ENCODE measurements at regions not wholly inside any gene's neighbourhood (a gene's known extent, or its start where the extent isn't known, plus 50 kb on each side); places are given as distances from the start of the nearest gene placed in this dataset.
"Not testable (repeated sequence)": the region's sequence is repeated elsewhere in the genome, so short reads cannot be mapped to it uniquely, and the experiment has no call there.

DNA sequence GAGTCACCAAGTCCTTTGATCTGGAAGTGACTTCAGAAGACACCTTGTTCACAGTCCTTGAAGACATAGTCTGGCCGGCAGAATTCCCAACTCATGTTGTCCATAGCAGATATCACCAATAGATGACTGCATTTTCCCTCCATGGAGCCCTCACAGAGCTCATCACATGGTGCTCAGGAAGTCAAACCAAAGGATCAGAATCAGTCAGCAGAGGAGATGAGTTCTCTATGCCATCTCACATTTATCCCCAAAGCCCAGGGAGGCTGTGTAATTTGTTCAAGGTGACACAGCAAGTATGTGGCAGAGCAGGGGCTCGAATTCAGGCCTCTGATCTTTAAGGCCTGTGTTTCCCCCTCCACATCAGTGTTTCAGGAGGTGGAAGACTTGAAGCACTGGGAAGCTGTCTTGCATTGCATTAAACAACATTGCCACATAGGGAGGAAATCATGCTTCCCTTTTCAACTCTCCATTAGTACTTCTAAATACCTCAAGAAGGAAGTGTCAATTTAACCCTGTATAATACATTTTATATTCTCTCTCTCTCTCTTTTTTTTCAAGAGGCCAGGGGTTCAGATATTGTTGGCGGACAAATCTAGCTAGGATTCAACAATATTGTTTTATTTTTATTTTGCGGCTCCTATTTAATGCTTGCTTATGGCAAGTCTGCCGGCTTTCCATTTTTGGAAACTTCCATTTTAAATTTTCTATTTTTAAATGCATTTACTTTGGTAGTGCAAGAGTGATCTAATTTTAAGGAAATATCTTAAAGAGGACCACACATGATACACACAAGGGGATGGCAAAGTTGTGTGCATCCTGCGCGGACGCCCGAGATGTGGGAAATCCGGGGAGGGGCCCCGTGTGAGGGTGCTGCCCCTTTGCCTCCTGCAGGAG lies 61.9 kb downstream of the NPIPB5 start:
- in situ Hi-C loops (cut with MboI; ENCODE audit: low sequenced_read_pairs), result not testable (repeated sequence)

DNA sequence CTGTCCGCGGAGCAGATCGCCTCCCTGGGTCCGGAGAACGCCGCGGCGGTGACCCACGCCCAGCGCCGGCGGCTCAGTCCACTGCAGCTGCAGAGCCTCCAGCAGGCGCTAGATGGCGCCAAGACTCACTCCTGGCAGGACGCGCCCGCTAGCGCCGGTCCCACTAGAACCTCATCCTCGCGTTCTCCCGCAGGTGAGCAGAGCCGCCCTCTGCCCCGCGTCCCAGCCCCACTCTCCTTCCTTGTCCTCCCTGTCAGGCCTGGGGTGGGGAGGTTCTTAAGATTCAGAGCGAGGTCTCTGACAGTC lies 62.5 kb downstream of the NPIPB5 start:
- in situ Hi-C loops (cut with MboI; ENCODE audit: low sequenced_read_pairs), result not testable (repeated sequence)

GRCh38 chr16:22576506-22576905 lies 65.8 kb downstream of the NPIPB5 start:
- in situ Hi-C loops (cut with MboI; ENCODE audit: low sequenced_read_pairs), result not testable (repeated sequence)

DNA sequence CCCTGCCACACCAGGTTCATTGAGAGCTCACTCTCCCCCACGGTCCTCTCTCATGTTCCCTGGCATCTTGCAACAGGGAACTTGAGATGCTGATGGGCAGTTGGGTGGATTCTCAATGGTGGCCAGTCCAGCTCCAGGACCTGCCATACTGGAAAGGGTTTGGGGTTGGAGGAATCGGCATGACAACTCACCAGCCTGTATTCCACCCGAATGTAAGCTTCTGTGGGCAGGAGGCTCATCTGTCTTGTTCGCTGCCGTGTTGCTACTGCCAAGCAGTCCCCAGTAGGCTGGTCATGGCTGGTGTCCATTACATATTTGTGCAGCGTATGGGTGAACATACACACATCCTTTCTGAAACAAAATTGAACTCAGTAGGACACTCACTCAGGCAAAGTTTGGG lies 72.5 kb downstream of the NPIPB5 start:
- in situ Hi-C loops (cut with MboI; ENCODE audit: low sequenced_read_pairs), result not testable (repeated sequence)

DNA sequence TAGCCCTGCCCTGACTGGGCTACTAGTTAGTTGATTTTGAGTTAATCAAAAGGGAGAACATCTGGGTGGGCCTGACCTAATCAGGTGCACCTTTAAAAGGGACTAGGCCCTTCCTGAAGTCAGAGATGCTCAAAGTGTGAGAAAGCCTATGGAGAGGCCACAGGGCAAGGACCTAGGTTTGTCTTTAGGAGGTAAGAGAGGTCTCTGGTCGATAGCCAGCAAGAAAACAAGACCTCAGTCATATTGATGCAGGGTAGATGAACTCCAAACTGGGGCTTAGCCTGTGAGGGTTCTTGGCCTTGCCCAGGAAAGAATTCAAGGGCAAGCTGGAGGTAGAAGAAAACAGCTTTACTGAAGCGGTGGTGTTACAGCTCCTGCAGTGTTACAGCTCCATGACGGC lies 73.8 kb downstream of the NPIPB5 start:
- in situ Hi-C loops (cut with MboI; ENCODE audit: low sequenced_read_pairs), result not testable (repeated sequence)

DNA sequence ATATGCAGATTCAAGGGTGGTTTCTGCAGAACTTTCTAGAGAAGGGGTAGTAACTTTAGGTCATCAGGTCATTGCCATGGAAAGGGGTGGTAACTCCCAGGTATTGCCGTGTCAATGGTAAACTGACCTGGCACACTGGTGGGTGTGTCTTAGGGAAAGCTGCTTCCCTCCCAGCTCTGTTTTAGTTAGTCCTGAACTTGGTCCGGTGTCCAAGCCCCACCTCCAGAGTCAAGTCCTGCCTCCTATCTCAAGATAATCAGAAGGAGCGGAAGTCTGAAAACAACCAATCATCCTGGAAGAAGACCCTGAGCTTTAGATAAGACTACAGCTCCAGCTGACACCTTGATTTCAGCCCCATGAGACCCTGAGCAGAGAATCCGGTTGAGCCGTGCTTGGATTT lies 74.2 kb downstream of the NPIPB5 start:
- in situ Hi-C loops (cut with MboI; ENCODE audit: low sequenced_read_pairs), result not testable (repeated sequence)

DNA sequence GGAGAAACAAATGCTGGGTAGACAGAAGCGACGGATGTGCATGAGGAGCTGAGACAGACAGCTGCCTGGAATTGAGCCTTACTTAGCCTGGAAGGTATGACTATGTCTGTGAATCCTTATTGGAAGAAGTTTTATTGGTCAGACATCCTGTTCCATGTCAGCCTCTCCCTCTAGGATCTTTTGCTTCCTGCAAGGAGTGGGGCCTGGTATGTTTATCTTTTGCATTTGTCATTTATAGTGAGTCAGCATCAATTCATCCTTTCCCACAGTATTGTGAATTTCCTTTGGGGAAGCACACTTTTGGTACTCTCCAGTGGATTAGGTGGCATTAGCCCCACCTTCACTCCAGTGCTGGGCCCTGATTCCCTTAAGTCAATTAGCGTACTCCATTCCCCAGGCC lies 74.7 kb downstream of the NPIPB5 start:
- in situ Hi-C loops (cut with MboI; ENCODE audit: low sequenced_read_pairs), result not testable (repeated sequence)

DNA sequence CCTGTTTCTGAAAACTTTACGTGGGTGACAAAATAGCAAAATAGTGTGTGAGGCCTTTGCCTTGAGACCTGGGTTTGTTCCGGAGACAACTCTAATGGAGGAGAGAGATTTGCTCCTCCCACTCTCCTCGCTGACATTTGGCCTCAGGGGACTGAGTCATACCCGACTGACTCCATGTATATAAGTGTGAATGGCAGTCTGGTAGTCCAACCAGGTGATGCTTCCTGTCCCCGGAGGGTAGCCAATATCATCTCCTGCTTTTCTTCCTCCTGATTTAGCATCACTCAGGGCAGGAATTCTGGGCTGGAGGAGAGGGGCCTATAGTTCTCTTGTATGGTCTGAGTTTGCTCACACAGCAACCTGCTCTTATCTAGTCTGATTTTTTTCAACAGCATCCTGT lies 76.0 kb downstream of the NPIPB5 start:
- in situ Hi-C loops (cut with MboI; ENCODE audit: low sequenced_read_pairs), result not testable (repeated sequence)

DNA sequence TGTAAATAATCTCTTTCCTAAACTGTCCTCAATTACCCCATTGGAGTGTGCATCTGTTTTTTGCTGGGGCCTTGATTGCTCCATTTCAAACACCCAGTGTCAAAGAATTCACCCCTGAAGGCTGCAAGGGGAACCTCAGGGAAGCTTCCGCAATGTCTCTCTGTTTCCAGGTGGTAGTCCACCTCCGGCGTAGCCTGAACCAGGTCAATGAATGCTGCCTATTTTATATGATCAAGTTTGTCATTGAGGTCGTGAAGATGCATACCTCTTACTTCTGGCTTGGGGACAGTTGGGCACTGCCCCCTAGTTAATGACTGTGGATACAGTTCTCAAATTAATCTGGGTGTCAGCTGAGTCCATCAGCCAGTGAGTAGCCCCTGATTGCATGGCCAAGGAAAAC lies 79.1 kb downstream of the NPIPB5 start:
- in situ Hi-C loops (cut with MboI; ENCODE audit: low sequenced_read_pairs), result not testable (repeated sequence)

GRCh38 chr16:22596445-22597045 lies 85.9 kb downstream of the NPIPB5 start:
- in situ Hi-C loops (cut with MboI; ENCODE audit: low sequenced_read_pairs), result not testable (repeated sequence)

- in situ Hi-C loops (cut with MboI; ENCODE audit: low sequenced_read_pairs), result not testable (repeated sequence)
Observed at GRCh38 chr16:22603744-22604143, 93.1 kb downstream of the NPIPB5 start.

- in situ Hi-C loops (cut with MboI; ENCODE audit: low sequenced_read_pairs), result not testable (repeated sequence)
Observed at GRCh38 chr16:22606619-22607018, 95.9 kb downstream of the NPIPB5 start.

GRCh38 chr16:22609798-22610197 lies 99.1 kb downstream of the NPIPB5 start:
- in situ Hi-C loops (cut with MboI; ENCODE audit: low sequenced_read_pairs), result not testable (repeated sequence)

GRCh38 chr16:22611128-22611527 lies 100.4 kb downstream of the NPIPB5 start:
- in situ Hi-C loops (cut with MboI; ENCODE audit: low sequenced_read_pairs), result not testable (repeated sequence)

DNA sequence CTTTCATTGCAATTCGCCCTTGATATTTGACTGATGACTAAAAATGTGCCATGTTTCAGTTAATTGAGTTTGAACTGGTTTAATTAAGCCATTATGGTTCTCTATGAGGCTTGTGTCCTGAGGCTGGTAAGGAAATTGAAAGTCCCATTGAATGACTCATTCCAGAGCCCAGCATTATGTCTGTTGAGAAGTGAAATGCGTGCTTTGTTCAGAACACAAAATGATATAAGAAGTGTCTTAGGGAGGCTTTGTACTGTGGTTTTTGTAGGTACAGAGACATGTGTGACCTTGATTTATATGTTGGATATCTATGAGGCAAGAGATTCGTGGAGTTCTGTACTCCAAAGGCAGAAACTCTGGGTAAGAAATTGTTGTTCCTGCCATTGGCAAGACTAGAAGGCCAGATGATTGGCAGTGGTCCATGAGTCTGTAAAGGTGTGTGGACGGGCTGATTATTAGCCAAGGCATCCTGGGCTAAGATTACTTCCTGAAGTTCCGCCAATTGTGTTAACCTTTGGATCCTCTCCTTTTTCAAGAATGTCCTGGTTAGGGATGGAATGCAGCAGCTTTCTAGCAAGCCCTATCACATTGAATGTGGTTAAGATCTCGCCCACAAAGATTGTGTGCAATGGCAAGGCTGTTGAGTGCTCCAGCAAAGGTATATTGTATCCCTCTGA lies 103.7 kb downstream of the NPIPB5 start:
- in situ Hi-C loops (cut with MboI; ENCODE audit: low sequenced_read_pairs), result no loop called here

- in situ Hi-C loops (cut with MboI; ENCODE audit: low sequenced_read_pairs), result no loop called here
Observed at GRCh38 chr16:22618842-22619241, 108.2 kb downstream of the NPIPB5 start.

- in situ Hi-C loops (cut with MboI; ENCODE audit: low sequenced_read_pairs), result no loop called here
Observed at GRCh38 chr16:22621586-22622155, 111.0 kb downstream of the NPIPB5 start.

DNA sequence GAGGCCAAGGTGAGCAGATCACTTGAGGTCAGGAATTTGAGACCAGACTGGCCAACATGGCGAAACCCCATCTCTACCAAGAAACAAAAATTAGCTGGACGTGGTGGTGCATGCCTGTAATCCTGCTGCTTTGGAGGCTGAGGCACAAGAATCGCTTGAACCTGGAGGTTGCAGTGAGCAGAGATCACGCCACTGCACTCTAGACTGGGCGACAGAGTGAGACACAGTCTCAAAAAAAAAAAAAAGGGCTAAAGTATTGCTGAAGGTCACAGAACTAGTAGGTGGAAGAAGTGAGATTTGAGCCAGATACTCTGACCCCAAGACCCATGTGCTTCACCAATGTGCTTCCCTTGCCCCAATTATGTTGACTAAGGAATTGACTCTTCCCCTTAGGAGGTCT lies 112.0 kb downstream of the NPIPB5 start:
- in situ Hi-C loops (cut with MboI; ENCODE audit: low sequenced_read_pairs), result no loop called here

DNA sequence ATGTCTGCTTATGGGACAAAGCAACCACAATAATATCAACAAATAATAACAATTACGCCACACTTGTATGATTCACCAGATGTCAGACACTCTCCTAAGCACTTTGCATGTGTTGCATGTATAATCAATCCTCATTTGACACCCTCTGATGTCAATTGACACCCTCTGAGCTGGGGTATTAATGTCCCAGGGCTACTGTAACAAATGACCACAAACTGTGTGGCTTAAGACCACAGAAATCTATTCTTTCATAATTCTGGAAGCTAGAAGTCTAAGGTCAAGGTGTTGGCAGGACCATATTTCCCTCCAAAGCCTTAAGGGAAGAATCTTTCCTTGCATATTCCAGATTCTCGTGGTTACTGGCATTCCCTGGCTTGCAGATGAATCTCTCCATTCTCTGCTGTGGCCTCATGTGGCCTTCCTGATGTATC lies 112.7 kb downstream of the NPIPB5 start:
- in situ Hi-C loops (cut with MboI; ENCODE audit: low sequenced_read_pairs), result no loop called here

- in situ Hi-C loops (cut with MboI; ENCODE audit: low sequenced_read_pairs), result no loop called here
Observed at GRCh38 chr16:22624038-22624799, 113.5 kb downstream of the NPIPB5 start.
